HAP-1 (cell line): ENCODE measurements at regions not wholly inside any gene's neighbourhood (a gene's known extent, or its start where the extent isn't known, plus 50 kb on each side); places are given as distances from the start of the nearest gene placed in this dataset.
"Not testable (repeated sequence)": the region's sequence is repeated elsewhere in the genome, so short reads cannot be mapped to it uniquely, and the experiment has no call there.

Experiments
- DNase-seq, 2 experiments: peaks; one replicate each; pipeline ENCODE4 v3.0.0-alpha.2; 2016 to 2020; ENCODE audit warnings: low spot score in 2 of 2
- H3K27me3 ChIP-seq: fragments of 250-450 bp; sonication (Bioruptor Pico); 2 replicates; pipeline ENCODE4 v1.5.1; 2020; ENCODE audit warnings: low read depth, mild to moderate bottlenecking, moderate library complexity
- H3K36me3 ChIP-seq: fragments of 250-450 bp; sonication (Bioruptor Pico); replicated peaks from 2 replicates; pipeline ENCODE4 v1.5.1; 2020; ENCODE audit warnings: mild to moderate bottlenecking
- H3K4me1 ChIP-seq: fragments of 250-450 bp; sonication (Bioruptor Pico); 2 replicates; pipeline ENCODE4 v1.5.1; 2020; ENCODE audit warnings: mild to moderate bottlenecking
- H3K4me3 ChIP-seq: fragments of 250-450 bp; sonication (Bioruptor Pico); 2 replicates; pipeline ENCODE4 v1.5.1; 2020; ENCODE audit warnings: mild to moderate bottlenecking, moderate library complexity
- H3K9me3 ChIP-seq: fragments of 250-450 bp; sonication (Bioruptor Pico); 2 replicates; pipeline ENCODE4 v1.5.1; 2020; ENCODE audit warnings: mild to moderate bottlenecking, moderate library complexity
- in situ Hi-C: fragments of 300-500 bp; cut with MboI; formaldehyde crosslinking; loops from 3 replicates; pipeline ENCODE4 v1.14.3; 2020; ENCODE audit warnings: low sequenced_read_pairs, inconsistent platforms, mixed read lengths

GRCh38 chr5:130890610-130891009 lies 274.4 kb downstream of the HINT1 start:
- in situ Hi-C loops: no loop called here
- H3K4me3 ChIP-seq: no peak overlapping the region
- H3K9me3 ChIP-seq: no peaks in the 10 kb centered on the region
- peaks cover 10% of the 10 kb centered on the region; the same call in 1 of the 2 replicates for H3K27me3 ChIP-seq
- no peak for DNase-seq
- no peaks in the 10 kb centered on the region; the same call in 1 of the 2 replicates for H3K36me3 ChIP-seq
- H3K4me1 ChIP-seq: no peaks in the 10 kb centered on the region

GRCh38 chr5:130885691-130886090 lies 279.4 kb downstream of the HINT1 start:
- Histone ChIP-seq H3K9me3 (no peaks in the 10 kb centered on the region), H3K4me1 (no peaks in the 10 kb centered on the region), H3K27me3 (peaks cover 7% of the 10 kb centered on the region; the same call in 1 of the 2 replicates), H3K36me3 (no peaks in the 10 kb centered on the region), H3K4me3 (no peak overlapping the region)
- in situ Hi-C loops: loop anchor here (10.0 kb wide), 1 partner anchor 219 kb away; no protein-coding TSS in a partner anchor
- DNase-seq: no peak

GRCh38 chr5:130885027-130885426 lies 280.0 kb downstream of the HINT1 start:
- in situ Hi-C loops: loop anchor here (10.0 kb wide), 1 partner anchor 220 kb away; no protein-coding TSS in a partner anchor
- no peak for DNase-seq
- Histone ChIP-seq H3K36me3 (no peaks in the 10 kb centered on the region), H3K9me3 (no peaks in the 10 kb centered on the region), H3K4me3 (no peak overlapping the region), H3K4me1 (no peaks in the 10 kb centered on the region), H3K27me3 (peaks cover 7% of the 10 kb centered on the region; the same call in 1 of the 2 replicates)

- Histone ChIP-seq H3K36me3 (no peaks in the 10 kb centered on the region), H3K9me3 (no peaks in the 10 kb centered on the region), H3K4me3 (no peak overlapping the region), H3K4me1 (no peaks in the 10 kb centered on the region), H3K27me3 (peaks cover 5% of the 10 kb centered on the region; the same call in 1 of the 2 replicates)
- in situ Hi-C loops: loop anchor here (10.0 kb wide), 1 partner anchor 221 kb away; no protein-coding TSS in a partner anchor
- DNase-seq: no peak
Measured at GRCh38 chr5:130884023-130884422, 281.0 kb downstream of the HINT1 start.

- no peaks in the 10 kb centered on the region for H3K27me3 ChIP-seq
- in situ Hi-C loops: no loop called here
- no peaks in the 10 kb centered on the region for H3K4me1 ChIP-seq
- no peaks in the 10 kb centered on the region for H3K9me3 ChIP-seq
- no peaks in the 10 kb centered on the region for H3K36me3 ChIP-seq
- no peak for DNase-seq
- no peak overlapping the region for H3K4me3 ChIP-seq
Measured at GRCh38 chr5:130875656-130876055, 289.4 kb downstream of the HINT1 start.

- no peaks in the 10 kb centered on the region for H3K27me3 ChIP-seq
- H3K9me3 ChIP-seq: no peaks in the 10 kb centered on the region
- no peak for DNase-seq
- H3K4me3 ChIP-seq: no peak overlapping the region
- H3K4me1 ChIP-seq: no peaks in the 10 kb centered on the region
- H3K36me3 ChIP-seq: no peaks in the 10 kb centered on the region
- in situ Hi-C loops: no loop called here
Measured at GRCh38 chr5:130874861-130875417, 290.1 kb downstream of the HINT1 start.

GRCh38 chr5:130871346-130872086 lies 293.5 kb downstream of the HINT1 start:
- no peak overlapping the region for H3K4me3 ChIP-seq
- DNase-seq: peak; percentile 5 to 53
- no peaks in the 10 kb centered on the region for H3K36me3 ChIP-seq
- in situ Hi-C loops: no loop called here
- no peaks in the 10 kb centered on the region for H3K4me1 ChIP-seq
- H3K27me3 ChIP-seq: no peaks in the 10 kb centered on the region; the same call in 1 of the 2 replicates
- no peaks in the 10 kb centered on the region for H3K9me3 ChIP-seq

- Histone ChIP-seq H3K27me3 (no peaks in the 10 kb centered on the region; the same call in 1 of the 2 replicates), H3K36me3 (no peaks in the 10 kb centered on the region), H3K4me1 (no peaks in the 10 kb centered on the region), H3K4me3 (no peak overlapping the region), H3K9me3 (no peaks in the 10 kb centered on the region)
- DNase-seq: no peak
- in situ Hi-C loops: no loop called here
Measured at GRCh38 chr5:130870691-130871090, 294.4 kb downstream of the HINT1 start.

GRCh38 chr5:130868186-130868840 lies 296.7 kb downstream of the HINT1 start:
- Histone ChIP-seq H3K4me1 (no peaks in the 10 kb centered on the region), H3K4me3 (no peak overlapping the region), H3K36me3 (no peaks in the 10 kb centered on the region), H3K9me3 (no peaks in the 10 kb centered on the region), H3K27me3 (no peaks in the 10 kb centered on the region; the same call in 1 of the 2 replicates)
- in situ Hi-C loops: no loop called here
- no peak for DNase-seq

GRCh38 chr5:130845049-130845765 lies 319.8 kb downstream of the HINT1 start:
- Histone ChIP-seq H3K36me3 (no peaks in the 10 kb centered on the region), H3K9me3 (no peaks in the 10 kb centered on the region), H3K27me3 (no peaks in the 10 kb centered on the region), H3K4me3 (no peak overlapping the region), H3K4me1 (no peaks in the 10 kb centered on the region)
- no peak for DNase-seq
- in situ Hi-C loops: no loop called here

GRCh38 chr5:130836729-130837649 lies 328.1 kb downstream of the HINT1 start:
- in situ Hi-C loops: no loop called here
- no peaks in the 10 kb centered on the region for H3K36me3 ChIP-seq
- no peaks in the 10 kb centered on the region for H3K9me3 ChIP-seq
- H3K27me3 ChIP-seq: no peaks in the 10 kb centered on the region
- DNase-seq: no peak
- H3K4me3 ChIP-seq: no peak overlapping the region
- no peaks in the 10 kb centered on the region for H3K4me1 ChIP-seq

GRCh38 chr5:130817598-130818384 lies 347.3 kb downstream of the HINT1 start:
- in situ Hi-C loops, H3K27me3 ChIP-seq, H3K4me3 ChIP-seq, H3K9me3 ChIP-seq, H3K4me1 ChIP-seq, DNase-seq, H3K36me3 ChIP-seq: not testable (repeated sequence)
